NCI-H1694 treated with DMSO at 0.1 percent for 48 hours (cell line): ENCODE measurements at regions not wholly inside any gene's neighbourhood (a gene's known extent, or its start where the extent isn't known, plus 50 kb on each side); places are given as distances from the start of the nearest gene placed in this dataset.

Experiments
- DNase-seq: peaks from one replicate; lab custom pipeline; 2025; lab: John Stamatoyannopoulos, UW

GRCh38 chr9:89996773-89997172 lies 392.0 kb downstream of the GADD45G start:
- DNase-seq = no peak

- no peak for DNase-seq
Observed at GRCh38 chr9:89998633-89999032, 393.8 kb downstream of the GADD45G start.

GRCh38 chr9:89999176-89999533 lies 394.3 kb downstream of the GADD45G start:
- DNase-seq = no peak

- peak; percentile 68 for DNase-seq
Observed at GRCh38 chr9:89999534-90000370, 394.9 kb downstream of the GADD45G start.

- no peak for DNase-seq
Observed at GRCh38 chr9:90000925-90001324, 396.1 kb downstream of the GADD45G start.

GRCh38 chr9:90001747-90002146 lies 396.9 kb downstream of the GADD45G start:
- DNase-seq = no peak

- no peak for DNase-seq
Observed at GRCh38 chr9:90002397-90003271, 397.8 kb downstream of the GADD45G start.

- no peak for DNase-seq
Observed at GRCh38 chr9:90005388-90005787, 400.6 kb downstream of the GADD45G start.

- DNase-seq = no peak
Observed at GRCh38 chr9:90007516-90008440, 403.0 kb downstream of the GADD45G start.

GRCh38 chr9:90009447-90009846 lies 404.6 kb downstream of the GADD45G start:
- DNase-seq = no peak

GRCh38 chr9:90010793-90011192 lies 406.0 kb downstream of the GADD45G start:
- DNase-seq = no peak

GRCh38 chr9:90012949-90013348 lies 408.1 kb downstream of the GADD45G start:
- peak; percentile 16 for DNase-seq

- DNase-seq = no peak
Observed at GRCh38 chr9:90013778-90014177, 409.0 kb downstream of the GADD45G start.

- no peak for DNase-seq
Observed at GRCh38 chr9:90014421-90014820, 409.6 kb downstream of the GADD45G start.

- no peak for DNase-seq
Observed at GRCh38 chr9:90016272-90016671, 411.5 kb downstream of the GADD45G start.

GRCh38 chr9:90017679-90018078 lies 412.9 kb downstream of the GADD45G start:
- DNase-seq = no peak

- no peak for DNase-seq
Observed at GRCh38 chr9:90018688-90019087, 413.9 kb downstream of the GADD45G start.

GRCh38 chr9:90019626-90020025 lies 414.8 kb downstream of the GADD45G start:
- DNase-seq = no peak

GRCh38 chr9:90020276-90020871 lies 415.6 kb downstream of the GADD45G start:
- no peak for DNase-seq

GRCh38 chr9:90021216-90021906 lies 416.5 kb downstream of the GADD45G start:
- no peak for DNase-seq

- DNase-seq = no peak
Observed at GRCh38 chr9:90022474-90022873, 417.7 kb downstream of the GADD45G start.
